ENCODE measurements at regions not wholly inside any gene's neighbourhood (a gene's known extent, or its start where the extent isn't known, plus 50 kb on each side); places are given as distances from the start of the nearest gene placed in this dataset.
"Not testable (repeated sequence)": the region's sequence is repeated elsewhere in the genome, so short reads cannot be mapped to it uniquely, and the experiment has no call there.

- intact Hi-C loops (cut with micrococcal nuclease) = no loop called here
Measured at GRCh38 chr7:106565428-106565827, 95.5 kb downstream of the CCDC71L start.

GRCh38 chr7:106563466-106564150, 97.3 kb downstream of the CCDC71L start:
- intact Hi-C loops (cut with micrococcal nuclease) = no loop called here

GRCh38 chr7:106562711-106563366, 98.1 kb downstream of the CCDC71L start:
- intact Hi-C loops (cut with micrococcal nuclease) = no loop called here

- intact Hi-C loops (cut with micrococcal nuclease) = no loop called here
Measured at GRCh38 chr7:106561666-106562411, 99.1 kb downstream of the CCDC71L start.

GRCh38 chr7:106561151-106561550, 99.8 kb downstream of the CCDC71L start:
- intact Hi-C loops (cut with micrococcal nuclease) = no loop called here

GRCh38 chr7:106560482-106560881, 100.5 kb downstream of the CCDC71L start:
- intact Hi-C loops (cut with micrococcal nuclease) = no loop called here

- intact Hi-C loops (cut with micrococcal nuclease) = not testable (repeated sequence)
Measured at GRCh38 chr7:106556244-106556643, 104.7 kb downstream of the CCDC71L start.

- intact Hi-C loops (cut with micrococcal nuclease) = not testable (repeated sequence)
Measured at GRCh38 chr7:106554623-106555022, 106.3 kb downstream of the CCDC71L start.

GRCh38 chr7:106553446-106553836, 107.5 kb downstream of the CCDC71L start:
- intact Hi-C loops (cut with micrococcal nuclease) = no loop called here

GRCh38 chr7:106552645-106553445, 108.1 kb downstream of the CCDC71L start:
- intact Hi-C loops (cut with micrococcal nuclease) = no loop called here

GRCh38 chr7:106551936-106552335, 109.0 kb downstream of the CCDC71L start:
- intact Hi-C loops (cut with micrococcal nuclease) = no loop called here

GRCh38 chr7:106548491-106548890, 112.5 kb downstream of the CCDC71L start:
- intact Hi-C loops (cut with micrococcal nuclease) = loop anchor here (10.0 kb wide), 1 partner anchor 374 kb away; no protein-coding TSS in a partner anchor

- intact Hi-C loops (cut with micrococcal nuclease) = loop anchor here (10.0 kb wide), 1 partner anchor 370 kb away; no protein-coding TSS in a partner anchor
Measured at GRCh38 chr7:106545275-106545674, 115.7 kb downstream of the CCDC71L start.

GRCh38 chr7:106543221-106543757, 117.7 kb downstream of the CCDC71L start:
- intact Hi-C loops (cut with micrococcal nuclease) = loop anchor here (10.0 kb wide), 1 partner anchor 368 kb away; no protein-coding TSS in a partner anchor

GRCh38 chr7:106542550-106543220, 118.3 kb downstream of the CCDC71L start:
- intact Hi-C loops (cut with micrococcal nuclease) = loop anchor here (1.0 to 10.0 kb wide), 4 partner anchors 118 to 608 kb away; no protein-coding TSS in a partner anchor

GRCh38 chr7:106538638-106539037, 122.3 kb downstream of the CCDC71L start:
- intact Hi-C loops (cut with micrococcal nuclease) = no loop called here

- intact Hi-C loops (cut with micrococcal nuclease) = no loop called here
Measured at GRCh38 chr7:106537119-106537518, 123.8 kb downstream of the CCDC71L start.

- intact Hi-C loops (cut with micrococcal nuclease) = no loop called here
Measured at GRCh38 chr7:106536079-106536478, 124.9 kb downstream of the CCDC71L start.

GRCh38 chr7:106535234-106535932, 125.6 kb downstream of the CCDC71L start:
- intact Hi-C loops (cut with micrococcal nuclease) = no loop called here

Measured in T-helper 1 cell treated with Interleukin-12 subunit alpha and Interleukin-12 subunit beta and Interleukin-4 antibody, amounts not matched to agents 30 ng/mL and 1 ng/mL, for 36 hours (primary cell).